Glutamatergic neuron (in vitro differentiated cells): ENCODE measurements at regions not wholly inside any gene's neighbourhood (a gene's known extent, or its start where the extent isn't known, plus 50 kb on each side); places are given as distances from the start of the nearest gene placed in this dataset.

Experiments
- DNase-seq: peaks from one replicate; pipeline ENCODE4 v3.0.0; 2022
- H3K27ac Mint-ChIP-seq: one replicate; pipeline ENCODE4 v1.8.0; 2020; ENCODE audit warnings: mild to moderate bottlenecking, mixed read lengths, inconsistent platforms; ENCODE audit not compliant: unreplicated experiment
- H3K27me3 Mint-ChIP-seq: one replicate; pipeline ENCODE4 v1.8.0; 2020; ENCODE audit warnings: mild to moderate bottlenecking, moderate library complexity, mixed read lengths, inconsistent platforms; ENCODE audit not compliant: unreplicated experiment
- H3K36me3 Mint-ChIP-seq: one replicate; pipeline ENCODE4 v1.8.0; 2020; ENCODE audit warnings: mild to moderate bottlenecking, mixed read lengths, inconsistent platforms; ENCODE audit not compliant: unreplicated experiment
- H3K4me1 Mint-ChIP-seq: one replicate; pipeline ENCODE4 v1.8.0; 2020; ENCODE audit warnings: mild to moderate bottlenecking, low read depth, mixed read lengths, inconsistent platforms; ENCODE audit not compliant: unreplicated experiment
- H3K4me3 Mint-ChIP-seq: one replicate; pipeline ENCODE4 v1.8.0; 2020; ENCODE audit warnings: mild to moderate bottlenecking, mixed read lengths, inconsistent platforms; ENCODE audit not compliant: unreplicated experiment
- H3K9me3 Mint-ChIP-seq: one replicate; pipeline ENCODE4 v1.8.0; 2020; ENCODE audit warnings: mild to moderate bottlenecking, moderate library complexity, mixed read lengths, inconsistent platforms; ENCODE audit not compliant: unreplicated experiment
- TF ChIP-seq, protein P1 (sequence below): fragments of 200-600 bp; sonication (generic); IDR thresholded peaks from one replicate; pipeline ENCODE4 v1.5.0; 2021; ENCODE audit not compliant: partially characterized antibody, unreplicated experiment

DNA sequence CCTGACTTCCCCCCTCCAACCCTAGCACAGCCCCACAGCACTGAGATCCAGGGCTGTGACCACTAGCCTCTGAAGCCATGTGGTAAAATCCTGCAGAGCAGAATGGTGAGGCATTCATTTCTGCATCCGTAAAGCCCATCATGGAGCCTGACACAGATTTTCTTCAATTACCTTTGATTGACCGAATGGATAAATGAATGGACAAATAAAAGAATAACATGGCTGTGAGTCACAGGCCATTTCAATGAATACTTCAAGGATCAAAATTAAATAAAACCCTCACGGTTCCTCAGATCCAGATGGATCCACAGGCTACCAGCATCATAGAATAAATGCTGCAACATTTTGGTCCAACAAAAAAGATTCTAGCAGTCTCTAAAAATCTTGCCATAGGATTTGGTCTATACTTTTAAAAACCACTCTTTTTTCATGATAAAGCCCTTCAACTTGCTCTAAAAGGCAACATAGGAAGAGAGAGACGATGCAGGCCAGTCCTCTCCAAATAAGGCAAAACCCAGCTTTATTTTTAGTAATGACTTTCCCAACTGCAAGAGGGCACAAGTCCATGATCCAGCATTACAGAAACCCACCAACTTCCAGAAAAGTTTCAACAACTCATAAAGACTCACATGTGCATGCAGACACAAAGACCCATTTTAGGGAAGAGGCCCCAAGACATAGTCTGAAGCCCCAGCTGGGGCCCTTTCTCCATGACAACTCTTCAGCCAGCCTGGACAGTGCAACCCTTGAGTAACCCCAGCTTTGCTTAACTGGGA, 52.4 kb upstream of the MRPS22 start:
- no peak for DNase-seq
- H3K36me3 Mint-ChIP-seq: no peaks in the 10 kb centered on the region
- no peaks in the 10 kb centered on the region for H3K4me1 Mint-ChIP-seq
- H3K27me3 Mint-ChIP-seq: peaks cover under 1% of the 10 kb centered on the region
- H3K9me3 Mint-ChIP-seq: peaks cover 3% of the 10 kb centered on the region
- H3K27ac Mint-ChIP-seq: no peak overlapping the region
- H3K4me3 Mint-ChIP-seq: no peak overlapping the region
- TF ChIP-seq, protein P1, sequence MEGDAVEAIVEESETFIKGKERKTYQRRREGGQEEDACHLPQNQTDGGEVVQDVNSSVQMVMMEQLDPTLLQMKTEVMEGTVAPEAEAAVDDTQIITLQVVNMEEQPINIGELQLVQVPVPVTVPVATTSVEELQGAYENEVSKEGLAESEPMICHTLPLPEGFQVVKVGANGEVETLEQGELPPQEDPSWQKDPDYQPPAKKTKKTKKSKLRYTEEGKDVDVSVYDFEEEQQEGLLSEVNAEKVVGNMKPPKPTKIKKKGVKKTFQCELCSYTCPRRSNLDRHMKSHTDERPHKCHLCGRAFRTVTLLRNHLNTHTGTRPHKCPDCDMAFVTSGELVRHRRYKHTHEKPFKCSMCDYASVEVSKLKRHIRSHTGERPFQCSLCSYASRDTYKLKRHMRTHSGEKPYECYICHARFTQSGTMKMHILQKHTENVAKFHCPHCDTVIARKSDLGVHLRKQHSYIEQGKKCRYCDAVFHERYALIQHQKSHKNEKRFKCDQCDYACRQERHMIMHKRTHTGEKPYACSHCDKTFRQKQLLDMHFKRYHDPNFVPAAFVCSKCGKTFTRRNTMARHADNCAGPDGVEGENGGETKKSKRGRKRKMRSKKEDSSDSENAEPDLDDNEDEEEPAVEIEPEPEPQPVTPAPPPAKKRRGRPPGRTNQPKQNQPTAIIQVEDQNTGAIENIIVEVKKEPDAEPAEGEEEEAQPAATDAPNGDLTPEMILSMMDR: no peak

DNA sequence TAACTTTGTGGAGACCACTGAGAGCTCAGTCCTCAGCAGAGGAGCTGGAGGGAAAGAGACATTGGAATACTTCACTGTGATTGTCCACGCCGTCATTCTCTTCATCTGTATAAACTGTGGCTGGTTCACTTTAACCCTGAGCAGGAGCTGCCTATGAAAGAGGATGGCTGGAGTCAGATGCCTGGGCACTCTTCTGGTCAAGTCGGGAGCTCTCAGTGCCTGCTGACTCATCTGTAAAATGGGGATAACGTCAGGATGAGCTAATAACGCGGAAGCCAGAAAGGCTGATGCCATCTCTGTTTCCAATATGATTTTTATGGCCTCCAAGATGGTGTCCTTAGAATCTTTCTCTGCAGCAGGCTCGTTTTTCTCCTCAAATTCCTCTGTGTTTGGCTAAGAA, 51.6 kb upstream of the MRPS22 start:
- Mint-ChIP-seq H3K4me3 (no peak overlapping the region), H3K9me3 (peaks cover 3% of the 10 kb centered on the region), H3K27ac (no peak overlapping the region), H3K4me1 (no peaks in the 10 kb centered on the region), H3K36me3 (no peaks in the 10 kb centered on the region), H3K27me3 (peaks cover 1% of the 10 kb centered on the region)
- TF ChIP-seq, protein P1: no peak
- DNase-seq: no peak

DNA sequence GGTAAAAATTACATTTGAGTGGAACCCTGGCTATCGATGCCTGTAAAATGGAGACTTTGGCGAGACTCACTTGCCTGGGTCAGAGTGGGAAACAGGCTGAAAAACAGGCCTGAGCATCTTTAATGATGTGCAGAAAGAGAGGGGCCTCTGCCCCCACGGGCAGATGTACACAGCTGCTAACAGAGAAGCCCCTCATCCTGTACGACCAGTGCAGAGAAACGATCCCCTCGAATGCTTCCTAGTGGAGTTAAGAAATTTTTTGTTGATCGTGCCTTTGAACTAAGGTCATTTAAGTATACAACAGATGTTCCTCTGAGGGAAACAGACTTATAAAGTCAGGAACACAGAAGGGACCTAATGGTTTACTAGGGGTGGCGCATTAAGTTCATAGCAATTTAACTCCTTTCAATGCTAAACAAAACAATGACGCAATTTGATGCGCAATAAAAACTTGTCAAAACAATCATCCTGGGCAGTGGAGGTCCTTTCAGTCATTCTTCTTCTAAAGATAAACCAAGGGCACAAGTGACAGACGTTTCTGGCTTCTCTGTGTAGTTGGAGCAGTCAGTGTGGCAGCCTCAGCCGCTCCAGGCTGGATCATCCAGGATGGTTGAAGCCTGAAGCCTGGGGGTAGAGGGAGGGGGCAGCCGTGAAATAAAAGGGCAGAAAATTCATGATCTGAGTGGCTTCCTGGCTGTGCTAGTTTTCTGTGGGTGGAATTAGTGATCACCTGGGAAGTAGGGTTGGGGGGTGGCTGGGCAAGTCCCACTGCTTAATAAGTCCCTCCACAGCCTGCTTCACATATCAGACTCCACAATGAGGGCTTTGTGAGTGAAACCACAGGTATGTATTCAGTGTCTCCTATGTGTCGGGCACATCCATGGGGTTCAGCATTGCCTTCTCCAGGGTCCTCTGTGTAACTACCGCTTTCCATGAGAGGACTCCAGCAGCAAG, 50.8 kb upstream of the MRPS22 start:
- no peaks in the 10 kb centered on the region for H3K4me1 Mint-ChIP-seq
- H3K27ac Mint-ChIP-seq: no peak overlapping the region
- TF ChIP-seq, protein P1: no peak
- peaks cover 3% of the 10 kb centered on the region for H3K27me3 Mint-ChIP-seq
- DNase-seq: no peak
- peaks cover 3% of the 10 kb centered on the region for H3K9me3 Mint-ChIP-seq
- no peaks in the 10 kb centered on the region for H3K36me3 Mint-ChIP-seq
- H3K4me3 Mint-ChIP-seq: no peak overlapping the region

DNA sequence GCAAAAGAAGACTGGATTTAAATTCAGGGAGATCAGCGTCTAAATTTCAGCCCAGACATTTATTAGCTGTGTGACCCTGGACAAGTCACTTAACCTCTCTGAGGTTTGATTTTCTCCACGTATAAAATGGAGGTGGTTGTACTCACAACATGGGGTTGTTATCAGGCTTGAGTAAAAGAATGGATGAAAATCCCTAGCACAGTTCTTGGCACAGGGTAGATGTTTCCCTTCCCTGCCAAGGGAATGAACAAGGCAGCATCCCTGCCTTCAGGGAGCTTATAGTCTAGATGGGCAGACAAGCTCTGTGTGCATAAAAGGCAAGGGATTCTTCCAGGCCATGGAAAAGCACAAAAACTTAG, 50.2 kb upstream of the MRPS22 start:
- TF ChIP-seq, protein P1: no peak
- Mint-ChIP-seq H3K9me3 (peaks cover 3% of the 10 kb centered on the region), H3K4me3 (no peak overlapping the region), H3K27me3 (peaks cover 3% of the 10 kb centered on the region), H3K4me1 (no peaks in the 10 kb centered on the region), H3K36me3 (no peaks in the 10 kb centered on the region), H3K27ac (no peak overlapping the region)
- no peak for DNase-seq
